A549 (cell line): ENCODE measurements at regions not wholly inside any gene's neighbourhood (a gene's known extent, or its start where the extent isn't known, plus 50 kb on each side); places are given as distances from the start of the nearest gene placed in this dataset.

ENCODE experiments used
- MAFK ChIP-seq: fragments of 450-650 bp; IDR thresholded peaks from 2 replicates; pipeline ENCODE4 v1.6.1; 2014; ENCODE audit not compliant: partially characterized antibody
- RAD21 ChIP-seq, 2 experiments: fragments of >200 bp in 1 of 2; sonication (Bioruptor Twin) in 1 of 2; formaldehyde crosslinking in 1 of 2; IDR thresholded peaks in 1 of 2; conservative IDR thresholded peaks in 1 of 2; 2 replicates in 1 of 2; 3 replicates in 1 of 2; pipeline ENCODE4 v1.6.1; 2012 to 2018; ENCODE audit warnings: inconsistent platforms in 1 of 2
- TF ChIP-seq, protein P1 (sequence below): fragments of >200 bp; sonication (Bioruptor Twin); formaldehyde crosslinking; IDR thresholded peaks from 3 replicates; pipeline ENCODE4 v1.5.1; 2016
- TF ChIP-seq, protein P2 (sequence below): fragments of >200 bp; sonication (Bioruptor Twin); formaldehyde crosslinking; IDR thresholded peaks from 3 replicates; pipeline ENCODE4 v1.6.1; 2016

GRCh38 chr5:104551628-104552027 is 989.0 kb upstream of the NUDT12 start:
- TF ChIP-seq, protein P1, sequence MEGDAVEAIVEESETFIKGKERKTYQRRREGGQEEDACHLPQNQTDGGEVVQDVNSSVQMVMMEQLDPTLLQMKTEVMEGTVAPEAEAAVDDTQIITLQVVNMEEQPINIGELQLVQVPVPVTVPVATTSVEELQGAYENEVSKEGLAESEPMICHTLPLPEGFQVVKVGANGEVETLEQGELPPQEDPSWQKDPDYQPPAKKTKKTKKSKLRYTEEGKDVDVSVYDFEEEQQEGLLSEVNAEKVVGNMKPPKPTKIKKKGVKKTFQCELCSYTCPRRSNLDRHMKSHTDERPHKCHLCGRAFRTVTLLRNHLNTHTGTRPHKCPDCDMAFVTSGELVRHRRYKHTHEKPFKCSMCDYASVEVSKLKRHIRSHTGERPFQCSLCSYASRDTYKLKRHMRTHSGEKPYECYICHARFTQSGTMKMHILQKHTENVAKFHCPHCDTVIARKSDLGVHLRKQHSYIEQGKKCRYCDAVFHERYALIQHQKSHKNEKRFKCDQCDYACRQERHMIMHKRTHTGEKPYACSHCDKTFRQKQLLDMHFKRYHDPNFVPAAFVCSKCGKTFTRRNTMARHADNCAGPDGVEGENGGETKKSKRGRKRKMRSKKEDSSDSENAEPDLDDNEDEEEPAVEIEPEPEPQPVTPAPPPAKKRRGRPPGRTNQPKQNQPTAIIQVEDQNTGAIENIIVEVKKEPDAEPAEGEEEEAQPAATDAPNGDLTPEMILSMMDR: no peak
- TF ChIP-seq MAFK (no peak), RAD21 (conservative IDR thresholded peaks at IDR 0.05 in 1 of 2, IDR thresholded peaks at IDR 0.05 in 1 of 2) (no peak)
- TF ChIP-seq, protein P2, sequence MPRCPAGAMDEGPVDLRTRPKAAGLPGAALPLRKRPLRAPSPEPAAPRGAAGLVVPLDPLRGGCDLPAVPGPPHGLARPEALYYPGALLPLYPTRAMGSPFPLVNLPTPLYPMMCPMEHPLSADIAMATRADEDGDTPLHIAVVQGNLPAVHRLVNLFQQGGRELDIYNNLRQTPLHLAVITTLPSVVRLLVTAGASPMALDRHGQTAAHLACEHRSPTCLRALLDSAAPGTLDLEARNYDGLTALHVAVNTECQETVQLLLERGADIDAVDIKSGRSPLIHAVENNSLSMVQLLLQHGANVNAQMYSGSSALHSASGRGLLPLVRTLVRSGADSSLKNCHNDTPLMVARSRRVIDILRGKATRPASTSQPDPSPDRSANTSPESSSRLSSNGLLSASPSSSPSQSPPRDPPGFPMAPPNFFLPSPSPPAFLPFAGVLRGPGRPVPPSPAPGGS: no peak
